GM12878 (cell line): ENCODE measurements at regions not wholly inside any gene's neighbourhood (a gene's known extent, or its start where the extent isn't known, plus 50 kb on each side); places are given as distances from the start of the nearest gene placed in this dataset.
"Not testable (repeated sequence)": the region's sequence is repeated elsewhere in the genome, so short reads cannot be mapped to it uniquely, and the experiment has no call there.

ENCODE experiments used
- ATAC-seq: fragments of 200-7000 bp; cut with Tn5 transposase; 3 replicates; pipeline ENCODE4 v1.9.1; 2020; ENCODE audit warnings: mild to moderate bottlenecking, moderate library complexity
- BruUV-seq: library from RNA; stranded (reverse); fragments of 400-500 nt; replicated peaks from 2 replicates; lab custom pipeline; 2021; lab: Mats Ljungman, UMichigan
- CTCF ChIA-PET: fragments of 300-600 bp; sonication (Branson Sonifier 250); formaldehyde crosslinking; extraction: SDS; loops from one replicate; lab custom pipeline; 2021; ENCODE audit warnings: inconsistent platforms; lab: Yijun Ruan, JAX
- POLR2A ChIA-PET: fragments of 350-600 bp; formaldehyde crosslinking; extraction: SDS; loops from one replicate; lab custom pipeline; 2021; ENCODE audit warnings: inconsistent platforms; lab: Charles Lee
- RAD21 ChIA-PET: fragments of 300-600 bp; sonication (Branson Sonifier 250); formaldehyde crosslinking; loops from one replicate; lab custom pipeline; 2023; ENCODE audit warnings: antibody characterized with exemption; ENCODE audit not compliant: unreplicated experiment; lab: Charles Lee
- SMC1A ChIA-PET: fragments of 300-600 bp; sonication (Branson Sonifier 250); formaldehyde crosslinking; loops from one replicate; lab custom pipeline; 2023; ENCODE audit not compliant: unreplicated experiment, uncharacterized antibody; lab: Charles Lee
- DNase-seq: peaks from one replicate; pipeline ENCODE4 v3.0.0-alpha.2; 2011; ENCODE audit warnings: low read depth, low spot score
- FAIRE-seq: peaks from 3 replicates; lab custom pipeline; 2011; peaks lifted over from hg19 to GRCh38; lab: Jason Lieb, UNC
- H2AFZ ChIP-seq: 2 replicates; pipeline ENCODE4 v1.6.0; 2011; ENCODE audit warnings: low read depth, low read length, control low read depth; ENCODE audit not compliant: control insufficient read depth
- H3K27ac ChIP-seq: 2 replicates; pipeline ENCODE4 v1.5.1; 2011; ENCODE audit warnings: control low read depth; ENCODE audit not compliant: control insufficient read depth, insufficient read depth
- H3K27me3 ChIP-seq, 2 experiments: replicated peaks in 1 of 2; 2 replicates each; pipeline versions ENCODE4 v1.6.0 to v1.6.1; 2011; ENCODE audit warnings: low read length in 1 of 2; ENCODE audit not compliant: control insufficient read depth in 2 of 2, insufficient read depth in 2 of 2
- H3K36me3 ChIP-seq, 2 experiments: 2 replicates each; pipeline ENCODE4 v1.5.1; 2011; ENCODE audit warnings: low read length in 1 of 2; ENCODE audit not compliant: control insufficient read depth in 2 of 2, insufficient read depth in 2 of 2
- H3K4me1 ChIP-seq: 2 replicates; pipeline ENCODE4 v1.6.1; 2011; ENCODE audit warnings: mild to moderate bottlenecking, low read length, moderate library complexity, mixed read lengths; ENCODE audit not compliant: control insufficient read depth, insufficient read depth
- H3K4me2 ChIP-seq: 2 replicates; pipeline ENCODE4 v1.6.0; 2011; ENCODE audit warnings: control low read depth; ENCODE audit not compliant: control insufficient read depth, insufficient read depth
- H3K4me3 ChIP-seq: fragments of 200-600 bp; sonication (generic); 2 replicates; pipeline ENCODE4 v1.5.1; 2016
- H3K79me2 ChIP-seq: 2 replicates; pipeline ENCODE4 v1.6.0; 2011; ENCODE audit warnings: low read length; ENCODE audit not compliant: control insufficient read depth, insufficient read depth
- H3K9ac ChIP-seq: 2 replicates; pipeline ENCODE4 v1.8.0; 2011; ENCODE audit warnings: low read length, control low read depth, mixed read lengths; ENCODE audit not compliant: control insufficient read depth, insufficient read depth
- H3K9me3 ChIP-seq: replicated peaks from 3 replicates; pipeline ENCODE4 v1.5.1; 2011; ENCODE audit warnings: mild to moderate bottlenecking, low read length; ENCODE audit not compliant: control insufficient read depth, insufficient read depth
- H4K20me1 ChIP-seq: 2 replicates; pipeline ENCODE4 v1.6.0; 2011; ENCODE audit not compliant: control insufficient read depth, insufficient read depth
- BRCA1 ChIP-seq: IDR thresholded peaks from 2 replicates; pipeline ENCODE4 v1.6.1; 2011; ENCODE audit warnings: low read depth, low read length, improper control_type of control experiment
- CBFB ChIP-seq: IDR thresholded peaks from 2 replicates; pipeline ENCODE4 v1.6.1; 2016; ENCODE audit warnings: antibody characterized with exemption, low read depth
- CHD2 ChIP-seq: IDR thresholded peaks from 2 replicates; pipeline ENCODE4 v1.6.1; 2011; ENCODE audit warnings: low read depth, low read length, improper control_type of control experiment, borderline replicate concordance
- HCFC1 ChIP-seq: fragments of 150-350 bp; IDR thresholded peaks from 2 replicates; pipeline ENCODE4 v1.6.1; 2014; ENCODE audit warnings: low read length
- IRF4 ChIP-seq: IDR thresholded peaks from 2 replicates; pipeline ENCODE4 v1.6.1; 2011; ENCODE audit warnings: low read depth, low read length
- MEF2B ChIP-seq: fragments of 450-650 bp; IDR thresholded peaks from 2 replicates; pipeline ENCODE4 v1.6.1; 2018; ENCODE audit warnings: mild to moderate bottlenecking, moderate library complexity; ENCODE audit not compliant: partially characterized antibody, poor library complexity, severe bottlenecking
- NFXL1 ChIP-seq: fragments of 450-650 bp; IDR thresholded peaks from 2 replicates; pipeline ENCODE4 v1.6.1; 2017; ENCODE audit warnings: antibody characterized with exemption, mild to moderate bottlenecking, borderline replicate concordance
- RB1 ChIP-seq: fragments of 450-650 bp; formaldehyde crosslinking; IDR thresholded peaks from 2 replicates; pipeline ENCODE4 v1.6.1; 2017; ENCODE audit warnings: mild to moderate bottlenecking, borderline replicate concordance
- RELB ChIP-seq: fragments of 450-650 bp; IDR thresholded peaks from 2 replicates; pipeline ENCODE4 v1.6.1; 2017; ENCODE audit warnings: low read depth, mild to moderate bottlenecking, moderate library complexity
- SMARCA5 ChIP-seq: fragments of 450-650 bp; IDR thresholded peaks from 2 replicates; pipeline ENCODE4 v1.6.1; 2017; ENCODE audit warnings: mild to moderate bottlenecking
- YY1 ChIP-seq: IDR thresholded peaks from 2 replicates; pipeline ENCODE4 v1.6.1; 2011; ENCODE audit warnings: low read depth, mild to moderate bottlenecking, low read length
- ZBED1 ChIP-seq: IDR thresholded peaks from 2 replicates; pipeline ENCODE4 v1.6.1; 2016; ENCODE audit warnings: borderline replicate concordance
- WGBS: methylation state at CpG from one replicate; pipeline ENCODE4 v1.1.6; 2016; ENCODE audit warnings: low lambda C conversion rate; ENCODE audit not compliant: insufficient replicate concordance, insufficient coverage; ENCODE audit errors: missing lambda C conversion rate; 5-methylcytosine and 5-hydroxymethylcytosine counted together
- in situ Hi-C: fragments of 300-500 bp; cut with MboI; formaldehyde crosslinking; loops from 9 replicates; pipeline ENCODE4 v1.14.3; 2018; ENCODE audit warnings: mixed read lengths
- intact Hi-C: fragments of 100-400 bp; cut with micrococcal nuclease; formaldehyde crosslinking; loops from one replicate; pipeline ENCODE4 v1.14.2; 2022; ENCODE audit not compliant: unreplicated experiment
- TF ChIP-seq, protein P1 (sequence below): fragments of 150-350 bp; IDR thresholded peaks from 2 replicates; pipeline ENCODE4 v1.6.1; 2016; ENCODE audit warnings: low read depth, low read length

GRCh38 chr5:97234380-97234779, 51.3 kb upstream of the RIOK2 start:
- H4K20me1 ChIP-seq, H3K9ac ChIP-seq, RAD21 ChIA-PET, SMC1A ChIA-PET, H3K27me3 ChIP-seq, H3K4me1 ChIP-seq, FAIRE-seq, H3K36me3 ChIP-seq, in situ Hi-C loops, CTCF ChIA-PET, H3K79me2 ChIP-seq, H3K4me3 ChIP-seq, H3K9me3 ChIP-seq, ATAC-seq, DNase-seq, BruUV-seq, H3K27ac ChIP-seq, H2AFZ ChIP-seq, POLR2A ChIA-PET, H3K4me2 ChIP-seq: not testable (repeated sequence)
- WGBS = 89% methylated on average over 1 of the region's 1 CpG
- intact Hi-C loops = loop anchor here (5.0 kb wide), 1 partner anchor 1593 kb away; no protein-coding TSS in a partner anchor

GRCh38 chr5:97242341-97242740, 59.3 kb upstream of the RIOK2 start:
- H3K36me3 ChIP-seq = no peaks in the 10 kb centered on the region
- H2AFZ ChIP-seq = no peak overlapping the region
- no TSS peak for BruUV-seq
- 64% methylated on average over 3 of the region's 3 CpGs for WGBS
- H4K20me1 ChIP-seq = no peaks in the 10 kb centered on the region
- no peak for FAIRE-seq
- RAD21 ChIA-PET = interaction anchor here (1.3 kb wide), 1 partner anchor 12 kb away, joined by 4 read pairs; no protein-coding TSS in a partner anchor
- H3K4me3 ChIP-seq = no peak overlapping the region
- no peak overlapping the region for H3K4me2 ChIP-seq
- no peaks in the 10 kb centered on the region for H3K4me1 ChIP-seq
- H3K27ac ChIP-seq = no peak overlapping the region
- CTCF ChIA-PET = interaction anchor here (1.8 kb wide), 1 partner anchor 11 kb away, joined by 12 read pairs; no protein-coding TSS in a partner anchor
- ATAC-seq = no peak
- H3K9me3 ChIP-seq = no peaks in the 10 kb centered on the region
- no peak overlapping the region for H3K9ac ChIP-seq
- intact Hi-C loops = no loop called here
- no peaks in the 10 kb centered on the region for H3K79me2 ChIP-seq
- no peak for DNase-seq
- SMC1A ChIA-PET = interaction anchor here (1.5 kb wide), 1 partner anchor 10 kb away, joined by 4 read pairs; no protein-coding TSS in a partner anchor
- H3K27me3 ChIP-seq = no peaks in the 10 kb centered on the region
- in situ Hi-C loops = no loop called here
- POLR2A ChIA-PET = no interaction called here
- TF ChIP-seq CBFB (no peak), SMARCA5 (no peak), BRCA1 (no peak), CHD2 (no peak), IRF4 (no peak), HCFC1 (no peak), RELB (no peak), MEF2B (no peak), NFXL1 (no peak), YY1 (no peak), ZBED1 (no peak), RB1 (no peak)
- TF ChIP-seq, protein P1, sequence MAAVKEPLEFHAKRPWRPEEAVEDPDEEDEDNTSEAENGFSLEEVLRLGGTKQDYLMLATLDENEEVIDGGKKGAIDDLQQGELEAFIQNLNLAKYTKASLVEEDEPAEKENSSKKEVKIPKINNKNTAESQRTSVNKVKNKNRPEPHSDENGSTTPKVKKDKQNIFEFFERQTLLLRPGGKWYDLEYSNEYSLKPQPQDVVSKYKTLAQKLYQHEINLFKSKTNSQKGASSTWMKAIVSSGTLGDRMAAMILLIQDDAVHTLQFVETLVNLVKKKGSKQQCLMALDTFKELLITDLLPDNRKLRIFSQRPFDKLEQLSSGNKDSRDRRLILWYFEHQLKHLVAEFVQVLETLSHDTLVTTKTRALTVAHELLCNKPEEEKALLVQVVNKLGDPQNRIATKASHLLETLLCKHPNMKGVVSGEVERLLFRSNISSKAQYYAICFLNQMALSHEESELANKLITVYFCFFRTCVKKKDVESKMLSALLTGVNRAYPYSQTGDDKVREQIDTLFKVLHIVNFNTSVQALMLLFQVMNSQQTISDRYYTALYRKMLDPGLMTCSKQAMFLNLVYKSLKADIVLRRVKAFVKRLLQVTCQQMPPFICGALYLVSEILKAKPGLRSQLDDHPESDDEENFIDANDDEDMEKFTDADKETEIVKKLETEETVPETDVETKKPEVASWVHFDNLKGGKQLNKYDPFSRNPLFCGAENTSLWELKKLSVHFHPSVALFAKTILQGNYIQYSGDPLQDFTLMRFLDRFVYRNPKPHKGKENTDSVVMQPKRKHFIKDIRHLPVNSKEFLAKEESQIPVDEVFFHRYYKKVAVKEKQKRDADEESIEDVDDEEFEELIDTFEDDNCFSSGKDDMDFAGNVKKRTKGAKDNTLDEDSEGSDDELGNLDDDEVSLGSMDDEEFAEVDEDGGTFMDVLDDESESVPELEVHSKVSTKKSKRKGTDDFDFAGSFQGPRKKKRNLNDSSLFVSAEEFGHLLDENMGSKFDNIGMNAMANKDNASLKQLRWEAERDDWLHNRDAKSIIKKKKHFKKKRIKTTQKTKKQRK = no peak
